Natural killer cell (primary cell): ENCODE measurements at regions not wholly inside any gene's neighbourhood (a gene's known extent, or its start where the extent isn't known, plus 50 kb on each side); places are given as distances from the start of the nearest gene placed in this dataset.

ENCODE experiments used
- ATAC-seq, 3 donors: fragments of 150-1000 bp in 2 of 3; fragments of 200-7000 bp in 1 of 3; cut with Tn5 transposase; 1 replicate in 1 of 3; 2 replicates in 2 of 3; pipeline ENCODE4 v1.10.0; 2021; ENCODE audit warnings: mild to moderate bottlenecking in 2 of 3, moderate library complexity in 2 of 3
- DNase-seq, 2 donors: peaks; one replicate each; pipeline versions ENCODE4 v3.0.0 to v3.0.0-alpha.2; 2013 to 2021; ENCODE audit warnings: mixed read lengths in 1 of 2
- H3K27ac ChIP-seq: one replicate; pipeline ENCODE4 v1.5.1; 2013; ENCODE audit warnings: mild to moderate bottlenecking, low read length
- H3K27me3 ChIP-seq: one replicate; pipeline ENCODE4 v1.6.1; 2013; ENCODE audit warnings: low read length; ENCODE audit not compliant: control insufficient read depth, insufficient read depth
- H3K36me3 ChIP-seq: one replicate; pipeline ENCODE4 v1.6.1; 2013; ENCODE audit warnings: low read length; ENCODE audit not compliant: control insufficient read depth, insufficient read depth
- H3K4me1 ChIP-seq: one replicate; pipeline ENCODE4 v1.6.1; 2013; ENCODE audit warnings: low read length; ENCODE audit not compliant: control insufficient read depth, insufficient read depth
- H3K4me3 ChIP-seq: one replicate; pipeline ENCODE4 v1.5.1; 2013; ENCODE audit warnings: low read length
- H3K9me3 ChIP-seq: one replicate; pipeline ENCODE4 v1.6.1; 2013; ENCODE audit warnings: low read length; ENCODE audit not compliant: control insufficient read depth, insufficient read depth
- H3K27ac Mint-ChIP-seq, 2 donors: one replicate each; pipeline ENCODE4 v1.8.0; 2022; ENCODE audit warnings: mild to moderate bottlenecking in 2 of 2, mixed read lengths in 2 of 2, moderate library complexity in 1 of 2
- H3K27me3 Mint-ChIP-seq, 2 donors: one replicate each; pipeline ENCODE4 v1.8.0; 2022; ENCODE audit warnings: low read depth in 2 of 2, mixed read lengths in 2 of 2
- H3K36me3 Mint-ChIP-seq: one replicate; pipeline ENCODE4 v1.8.0; 2022; ENCODE audit warnings: mixed read lengths
- H3K4me1 Mint-ChIP-seq, 2 donors: one replicate each; pipeline ENCODE4 v1.8.0; 2022; ENCODE audit warnings: mixed read lengths in 2 of 2
- H3K4me3 Mint-ChIP-seq: one replicate; pipeline ENCODE4 v1.8.0; 2022; ENCODE audit warnings: mild to moderate bottlenecking, moderate library complexity, mixed read lengths
- H3K9me3 Mint-ChIP-seq, 2 donors: one replicate each; pipeline ENCODE4 v1.8.0; 2022; ENCODE audit warnings: mixed read lengths in 2 of 2
- WGBS: methylation state at CpG from one replicate; pipeline ENCODE4 v1.1.7; 2013; ENCODE audit warnings: missing lambda C conversion rate; ENCODE audit not compliant: insufficient coverage; 5-methylcytosine and 5-hydroxymethylcytosine counted together
- intact Hi-C: fragments of 100-400 bp; cut with micrococcal nuclease; formaldehyde crosslinking; loops from one replicate; pipeline ENCODE4 v1.14.2; 2022
- TF ChIP-seq, protein P1 (sequence below): fragments of 200-600 bp; IDR thresholded peaks from one replicate; pipeline ENCODE4 v1.8.0; 2022; ENCODE audit warnings: antibody characterized with exemption

DNA sequence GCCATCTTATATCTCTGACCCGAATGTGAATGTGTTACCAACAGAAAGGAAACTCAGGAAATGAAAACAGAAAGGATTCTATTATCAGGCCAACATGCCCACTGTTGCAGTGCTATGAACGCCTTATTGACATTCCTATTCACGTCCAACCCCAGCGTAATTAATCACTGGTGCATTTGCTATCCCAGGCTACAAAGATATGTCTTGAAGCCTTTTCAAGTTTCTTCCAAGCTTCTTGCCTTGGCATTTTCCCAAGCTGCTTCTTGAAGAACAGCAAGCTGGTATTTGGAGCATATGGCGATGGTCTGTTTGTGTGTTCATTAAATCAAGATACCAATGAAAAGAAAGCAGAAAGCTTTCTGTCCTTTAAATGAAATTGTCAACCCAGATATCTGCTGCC, 579.2 kb upstream of the ZNF462 start:
- WGBS: 59% methylated on average over 5 of the region's 5 CpGs
- Histone ChIP-seq H3K27me3 (no peaks in the 10 kb centered on the region), H3K9me3 (no peaks in the 10 kb centered on the region), H3K27ac (no peak overlapping the region), H3K4me1 (no peaks in the 10 kb centered on the region), H3K4me3 (no peak overlapping the region), H3K36me3 (no peaks in the 10 kb centered on the region)
- no peaks in the 10 kb centered on the region for H3K9me3 Mint-ChIP-seq
- intact Hi-C loops: no loop called here
- H3K36me3 Mint-ChIP-seq: no peaks in the 10 kb centered on the region
- no peak overlapping the region for H3K4me3 Mint-ChIP-seq
- ATAC-seq (no peak), DNase-seq (no peak)
- H3K4me1 Mint-ChIP-seq: peaks cover 0 to 5% of the 10 kb centered on the region in 2 donors
- H3K27me3 Mint-ChIP-seq: peaks cover 0 to 2% of the 10 kb centered on the region in 2 donors
- TF ChIP-seq, protein P1, sequence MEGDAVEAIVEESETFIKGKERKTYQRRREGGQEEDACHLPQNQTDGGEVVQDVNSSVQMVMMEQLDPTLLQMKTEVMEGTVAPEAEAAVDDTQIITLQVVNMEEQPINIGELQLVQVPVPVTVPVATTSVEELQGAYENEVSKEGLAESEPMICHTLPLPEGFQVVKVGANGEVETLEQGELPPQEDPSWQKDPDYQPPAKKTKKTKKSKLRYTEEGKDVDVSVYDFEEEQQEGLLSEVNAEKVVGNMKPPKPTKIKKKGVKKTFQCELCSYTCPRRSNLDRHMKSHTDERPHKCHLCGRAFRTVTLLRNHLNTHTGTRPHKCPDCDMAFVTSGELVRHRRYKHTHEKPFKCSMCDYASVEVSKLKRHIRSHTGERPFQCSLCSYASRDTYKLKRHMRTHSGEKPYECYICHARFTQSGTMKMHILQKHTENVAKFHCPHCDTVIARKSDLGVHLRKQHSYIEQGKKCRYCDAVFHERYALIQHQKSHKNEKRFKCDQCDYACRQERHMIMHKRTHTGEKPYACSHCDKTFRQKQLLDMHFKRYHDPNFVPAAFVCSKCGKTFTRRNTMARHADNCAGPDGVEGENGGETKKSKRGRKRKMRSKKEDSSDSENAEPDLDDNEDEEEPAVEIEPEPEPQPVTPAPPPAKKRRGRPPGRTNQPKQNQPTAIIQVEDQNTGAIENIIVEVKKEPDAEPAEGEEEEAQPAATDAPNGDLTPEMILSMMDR: no peak
- no peak overlapping the region for H3K27ac Mint-ChIP-seq

DNA sequence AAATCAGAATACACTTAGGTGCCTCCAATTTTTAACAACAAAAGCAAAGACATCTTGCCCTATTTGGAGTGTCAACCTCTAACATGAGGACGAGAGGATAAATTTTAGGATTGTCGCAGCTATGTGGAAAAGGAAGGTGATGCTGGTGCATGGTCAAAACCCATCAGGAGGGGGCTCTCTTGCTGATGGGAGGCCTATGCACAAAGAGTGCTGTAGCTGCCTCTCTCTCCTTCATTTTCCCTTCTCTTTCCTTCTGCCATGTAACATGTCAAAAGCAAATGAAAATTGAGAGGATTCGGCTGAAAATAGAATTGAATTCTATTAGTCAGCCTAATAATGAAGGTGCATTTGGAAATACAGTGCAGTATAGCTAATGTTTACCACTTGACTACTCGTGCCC, 578.7 kb upstream of the ZNF462 start:
- TF ChIP-seq, protein P1: peak; percentile 19
- DNase-seq: no peak
- Histone ChIP-seq H3K27me3 (no peaks in the 10 kb centered on the region), H3K4me1 (no peaks in the 10 kb centered on the region), H3K4me3 (no peak overlapping the region), H3K27ac (no peak overlapping the region), H3K36me3 (no peaks in the 10 kb centered on the region), H3K9me3 (no peaks in the 10 kb centered on the region)
- Mint-ChIP-seq H3K4me1 (peaks cover 0 to 5% of the 10 kb centered on the region in 2 donors), H3K27me3 (peaks cover 0 to 2% of the 10 kb centered on the region in 2 donors), H3K27ac (no peak overlapping the region), H3K4me3 (no peak overlapping the region), H3K9me3 (no peaks in the 10 kb centered on the region), H3K36me3 (no peaks in the 10 kb centered on the region)
- intact Hi-C loops: no loop called here
- peak in 1 of 3 donors; percentile 38 for ATAC-seq
- WGBS: 72% methylated on average over 4 of the region's 4 CpGs

DNA sequence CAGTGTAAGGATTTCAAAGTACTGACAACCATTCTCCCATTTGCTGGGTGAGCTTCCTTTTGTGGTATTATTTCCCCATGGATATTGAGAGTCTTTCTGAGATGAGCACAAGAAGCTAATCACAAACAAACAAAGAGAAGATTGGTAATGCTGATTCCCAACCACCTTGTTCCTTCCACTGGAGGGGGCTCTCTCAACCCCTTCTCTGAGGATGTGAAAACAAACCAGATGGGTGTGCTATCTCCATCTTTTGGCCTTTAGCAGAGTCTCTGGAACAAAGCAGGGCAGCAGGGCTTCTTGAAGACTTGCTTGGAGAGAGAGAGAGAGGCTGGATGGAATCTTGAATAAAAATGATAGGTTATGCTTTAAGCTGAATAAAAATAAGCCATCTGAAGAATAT, 576.7 kb upstream of the ZNF462 start:
- H3K36me3 ChIP-seq: no peaks in the 10 kb centered on the region
- H3K4me3 ChIP-seq: no peak overlapping the region
- no peaks in the 10 kb centered on the region for H3K27me3 ChIP-seq
- H3K27ac ChIP-seq: no peak overlapping the region
- DNase-seq: no peak
- no peak overlapping the region for H3K27ac Mint-ChIP-seq
- TF ChIP-seq, protein P1: no peak
- H3K36me3 Mint-ChIP-seq: no peaks in the 10 kb centered on the region
- H3K4me3 Mint-ChIP-seq: no peak overlapping the region
- no peaks in the 10 kb centered on the region for H3K9me3 Mint-ChIP-seq
- peaks cover 0 to 5% of the 10 kb centered on the region in 2 donors for H3K4me1 Mint-ChIP-seq
- H3K9me3 ChIP-seq: no peaks in the 10 kb centered on the region
- no peaks in the 10 kb centered on the region for H3K4me1 ChIP-seq
- H3K27me3 Mint-ChIP-seq: peaks cover 0 to 2% of the 10 kb centered on the region in 2 donors
- peak in 2 of 3 donors; percentile 54 to 59 for ATAC-seq
- intact Hi-C loops: no loop called here

DNA sequence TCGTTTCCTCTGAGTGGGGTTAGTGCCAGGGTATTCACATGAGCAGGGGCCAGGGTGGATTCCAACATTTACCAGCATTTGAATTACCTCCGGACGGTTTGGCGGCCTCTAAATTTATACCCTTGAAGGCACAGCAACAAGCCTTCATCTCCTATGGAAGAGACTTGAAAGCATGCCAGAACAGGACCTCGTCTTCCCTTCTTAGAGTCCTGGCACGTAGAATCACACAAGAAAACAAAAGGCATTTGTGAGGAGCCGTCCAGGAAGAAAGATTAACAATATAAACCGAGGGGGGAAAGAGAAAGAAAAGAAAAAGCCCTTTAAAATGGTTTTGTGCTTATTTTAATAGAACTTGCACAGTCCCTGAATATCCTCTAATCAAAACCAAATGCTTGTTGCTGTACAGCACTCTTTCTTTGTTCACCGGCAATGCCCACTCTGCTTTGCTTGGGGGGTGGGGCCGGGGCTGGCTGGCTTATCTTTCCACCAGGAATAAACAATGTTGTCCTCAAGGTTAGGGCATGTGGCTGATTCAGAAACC, 575.8 kb upstream of the ZNF462 start:
- intact Hi-C loops: no loop called here
- H3K4me1 ChIP-seq: no peaks in the 10 kb centered on the region
- peaks cover 0 to 2% of the 10 kb centered on the region in 2 donors for H3K27me3 Mint-ChIP-seq
- no peaks in the 10 kb centered on the region for H3K36me3 ChIP-seq
- peaks cover 0 to 5% of the 10 kb centered on the region in 2 donors for H3K4me1 Mint-ChIP-seq
- no peak overlapping the region for H3K27ac ChIP-seq
- H3K27me3 ChIP-seq: no peaks in the 10 kb centered on the region
- ATAC-seq (no peak), DNase-seq (no peak)
- no peaks in the 10 kb centered on the region for H3K9me3 Mint-ChIP-seq
- H3K36me3 Mint-ChIP-seq: no peaks in the 10 kb centered on the region
- H3K4me3 ChIP-seq: no peak overlapping the region
- H3K27ac Mint-ChIP-seq: no peak overlapping the region
- no peak overlapping the region for H3K4me3 Mint-ChIP-seq
- WGBS: 90% methylated on average over 8 of the region's 10 CpGs
- TF ChIP-seq, protein P1: no peak
- no peaks in the 10 kb centered on the region for H3K9me3 ChIP-seq
